GM19467 (cell line): ENCODE measurements at regions not wholly inside any gene's neighbourhood (a gene's known extent, or its start where the extent isn't known, plus 50 kb on each side); places are given as distances from the start of the nearest gene placed in this dataset.

Source experiments
- ATAC-seq: cut with Tn5 transposase; IDR thresholded peaks from one replicate; pipeline ENCODE4 v1.9.1; 2021; ENCODE audit warnings: mild to moderate bottlenecking, moderate library complexity; ENCODE audit not compliant: unreplicated experiment

GRCh38 chr13:78997902-78998629 lies 339.1 kb upstream of the OBI1 start:
- no peak for ATAC-seq

- no peak for ATAC-seq
These were observed 334.8 kb upstream of the OBI1 start for GRCh38 chr13:78993792-78994191.

- no peak for ATAC-seq
These were observed 323.0 kb upstream of the OBI1 start for GRCh38 chr13:78981913-78982312.

GRCh38 chr13:78979349-78979748 lies 320.4 kb upstream of the OBI1 start:
- ATAC-seq, result no peak

GRCh38 chr13:78978381-78978998 lies 319.5 kb upstream of the OBI1 start:
- ATAC-seq, result peak; percentile 95

GRCh38 chr13:78977311-78977710 lies 318.4 kb upstream of the OBI1 start:
- no peak for ATAC-seq

- ATAC-seq, result no peak
These were observed 317.7 kb upstream of the OBI1 start for GRCh38 chr13:78976696-78977095.

GRCh38 chr13:78972561-78972960 lies 313.6 kb upstream of the OBI1 start:
- ATAC-seq, result no peak

- ATAC-seq, result no peak
These were observed 312.5 kb upstream of the OBI1 start for GRCh38 chr13:78971355-78972025.

- no peak for ATAC-seq
These were observed 301.9 kb upstream of the OBI1 start for GRCh38 chr13:78960881-78961280.

GRCh38 chr13:78958006-78958405 lies 299.1 kb upstream of the OBI1 start:
- ATAC-seq, result no peak

GRCh38 chr13:78940455-78941130 lies 281.6 kb upstream of the OBI1 start:
- ATAC-seq, result no peak

- ATAC-seq, result no peak
These were observed 275.4 kb upstream of the OBI1 start for GRCh38 chr13:78934336-78934735.

GRCh38 chr13:78915015-78915414 lies 256.1 kb upstream of the OBI1 start:
- no peak for ATAC-seq

- ATAC-seq, result no peak
These were observed 254.7 kb upstream of the OBI1 start for GRCh38 chr13:78913656-78914055.

- ATAC-seq, result no peak
These were observed 251.2 kb upstream of the OBI1 start for GRCh38 chr13:78910147-78910546.

- ATAC-seq, result no peak
These were observed 250.3 kb upstream of the OBI1 start for GRCh38 chr13:78909276-78909675.

GRCh38 chr13:78907006-78907405 lies 248.1 kb upstream of the OBI1 start:
- no peak for ATAC-seq

GRCh38 chr13:78897200-78897599 lies 238.2 kb upstream of the OBI1 start:
- no peak for ATAC-seq

GRCh38 chr13:78884571-78884970 lies 225.6 kb upstream of the OBI1 start:
- ATAC-seq, result no peak

GRCh38 chr13:78881751-78882150 lies 222.8 kb upstream of the OBI1 start:
- ATAC-seq, result no peak

- ATAC-seq, result no peak
These were observed 222.1 kb upstream of the OBI1 start for GRCh38 chr13:78881054-78881453.
